Body of pancreas (tissue), 4 donors: ENCODE measurements at regions not wholly inside any gene's neighbourhood (a gene's known extent, or its start where the extent isn't known, plus 50 kb on each side); places are given as distances from the start of the nearest gene placed in this dataset.

ENCODE experiments used
- POLR2A ChIP-seq, 3 donors: fragments of 450-650 bp; IDR thresholded peaks; one replicate each; pipeline ENCODE4 v1.6.1; 2016; ENCODE audit warnings: antibody characterized with exemption in 3 of 3, mild to moderate bottlenecking in 2 of 3
- TF ChIP-seq, protein P1 (sequence below), 7 experiments: fragments of 450-650 bp in 4 of 7; fragments of 200-600 bp in 3 of 7; sonication (generic) in 3 of 7; IDR thresholded peaks; one replicate each; pipeline ENCODE4 v1.5.1; 2016 to 2019; ENCODE audit warnings: antibody characterized with exemption in 7 of 7

DNA sequence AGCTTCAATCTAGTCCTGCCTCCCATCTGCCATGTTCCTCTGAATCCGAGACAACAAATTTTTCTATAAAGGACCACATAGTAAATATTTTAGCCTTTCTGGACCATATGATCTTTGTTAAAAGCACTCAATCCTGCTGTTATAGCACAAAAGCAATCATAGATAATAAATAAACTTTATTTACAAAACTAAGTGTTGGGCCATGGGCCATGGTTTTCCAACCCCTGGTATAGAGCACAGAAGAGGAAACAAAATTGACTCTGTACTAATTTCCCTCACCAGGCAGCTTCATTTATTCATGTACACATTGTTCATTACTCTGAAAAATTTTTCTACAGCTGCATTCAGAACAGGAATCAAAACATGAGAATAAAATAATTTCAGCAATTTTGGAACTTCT lies 288.9 kb downstream of the AGTPBP1 start:
- TF ChIP-seq, protein P1, sequence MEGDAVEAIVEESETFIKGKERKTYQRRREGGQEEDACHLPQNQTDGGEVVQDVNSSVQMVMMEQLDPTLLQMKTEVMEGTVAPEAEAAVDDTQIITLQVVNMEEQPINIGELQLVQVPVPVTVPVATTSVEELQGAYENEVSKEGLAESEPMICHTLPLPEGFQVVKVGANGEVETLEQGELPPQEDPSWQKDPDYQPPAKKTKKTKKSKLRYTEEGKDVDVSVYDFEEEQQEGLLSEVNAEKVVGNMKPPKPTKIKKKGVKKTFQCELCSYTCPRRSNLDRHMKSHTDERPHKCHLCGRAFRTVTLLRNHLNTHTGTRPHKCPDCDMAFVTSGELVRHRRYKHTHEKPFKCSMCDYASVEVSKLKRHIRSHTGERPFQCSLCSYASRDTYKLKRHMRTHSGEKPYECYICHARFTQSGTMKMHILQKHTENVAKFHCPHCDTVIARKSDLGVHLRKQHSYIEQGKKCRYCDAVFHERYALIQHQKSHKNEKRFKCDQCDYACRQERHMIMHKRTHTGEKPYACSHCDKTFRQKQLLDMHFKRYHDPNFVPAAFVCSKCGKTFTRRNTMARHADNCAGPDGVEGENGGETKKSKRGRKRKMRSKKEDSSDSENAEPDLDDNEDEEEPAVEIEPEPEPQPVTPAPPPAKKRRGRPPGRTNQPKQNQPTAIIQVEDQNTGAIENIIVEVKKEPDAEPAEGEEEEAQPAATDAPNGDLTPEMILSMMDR (IDR thresholded peaks at IDR 0.05): no peak
- TF ChIP-seq POLR2A (IDR thresholded peaks at IDR 0.05): no peak
